DOHH2 (cell line): ENCODE measurements at regions not wholly inside any gene's neighbourhood (a gene's known extent, or its start where the extent isn't known, plus 50 kb on each side); places are given as distances from the start of the nearest gene placed in this dataset.

ENCODE experiments used
- H3F3A ChIP-seq: fragments of 200-600 bp; sonication (generic), shearing (Covaris generic); 2 replicates; pipeline ENCODE4 v1.6.0; 2016; ENCODE audit warnings: antibody characterized with exemption, mild to moderate bottlenecking; ENCODE audit not compliant: control insufficient read depth, insufficient read depth
- H3K27ac ChIP-seq: fragments of 200-600 bp; sonication (generic); 2 replicates; pipeline ENCODE4 v1.5.1; 2014; ENCODE audit warnings: low read depth, mild to moderate bottlenecking, low read length, moderate library complexity
- H3K27me3 ChIP-seq: fragments of 200-600 bp; sonication (generic); 2 replicates; pipeline ENCODE4 v1.6.1; 2014; ENCODE audit warnings: mild to moderate bottlenecking, low read length, mixed read lengths; ENCODE audit not compliant: control insufficient read depth
- H3K36me3 ChIP-seq: fragments of 200-600 bp; sonication (generic); 2 replicates; pipeline ENCODE4 v1.6.1; 2014; ENCODE audit warnings: mild to moderate bottlenecking, low read length, moderate library complexity, mixed read lengths; ENCODE audit not compliant: control insufficient read depth
- H3K4me1 ChIP-seq: fragments of 200-600 bp; sonication (generic); 2 replicates; pipeline ENCODE4 v1.6.1; 2014; ENCODE audit warnings: mild to moderate bottlenecking, low read length, mixed read lengths; ENCODE audit not compliant: control insufficient read depth
- H3K4me2 ChIP-seq: fragments of 200-600 bp; sonication (generic); 2 replicates; pipeline ENCODE4 v1.6.0; 2014; ENCODE audit warnings: mild to moderate bottlenecking, low read length, moderate library complexity
- H3K4me3 ChIP-seq: fragments of 200-600 bp; sonication (generic); 2 replicates; pipeline ENCODE4 v1.5.1; 2014; ENCODE audit warnings: mild to moderate bottlenecking, low read length, mixed read lengths
- H3K79me2 ChIP-seq: fragments of 200-600 bp; sonication (generic); 2 replicates; pipeline ENCODE4 v1.6.1; 2014; ENCODE audit warnings: mild to moderate bottlenecking, low read length, mixed read lengths; ENCODE audit not compliant: control insufficient read depth
- H3K9me2 ChIP-seq: fragments of 200-600 bp; sonication (generic); replicated peaks from 2 replicates; pipeline ENCODE4 v1.6.1; 2014; ENCODE audit warnings: mild to moderate bottlenecking, low read length, mixed read lengths; ENCODE audit not compliant: control insufficient read depth
- H3K9me3 ChIP-seq: fragments of 200-600 bp; sonication (generic); 2 replicates; pipeline ENCODE4 v1.6.1; 2014; ENCODE audit warnings: antibody characterized with exemption, low read length, mixed read lengths; ENCODE audit not compliant: control insufficient read depth, insufficient read depth
- H4K20me1 ChIP-seq: fragments of 200-600 bp; sonication (generic); 2 replicates; pipeline ENCODE4 v1.6.0; 2014; ENCODE audit warnings: low read depth, mild to moderate bottlenecking, antibody characterized with exemption, low read length, moderate library complexity; ENCODE audit not compliant: control insufficient read depth, insufficient read depth
- EZH2phosphoT487 ChIP-seq: fragments of 200-600 bp; sonication (generic); IDR thresholded peaks from 2 replicates; pipeline ENCODE4 v1.6.1; 2017; ENCODE audit warnings: borderline replicate concordance, mild to moderate bottlenecking, antibody characterized with exemption, low read length, moderate library complexity, mixed read lengths
- TF ChIP-seq, protein P1 (sequence below): fragments of 200-600 bp; sonication (generic); IDR thresholded peaks from one replicate; pipeline ENCODE4 v1.5.1; 2014; ENCODE audit warnings: antibody characterized with exemption, mild to moderate bottlenecking, low read depth, low read length; ENCODE audit not compliant: poor library complexity, severe bottlenecking

GRCh38 chr4:59535541-59535940 is 1664.6 kb upstream of the ADGRL3 start:
- no peaks in the 10 kb centered on the region for H3F3A ChIP-seq

DNA sequence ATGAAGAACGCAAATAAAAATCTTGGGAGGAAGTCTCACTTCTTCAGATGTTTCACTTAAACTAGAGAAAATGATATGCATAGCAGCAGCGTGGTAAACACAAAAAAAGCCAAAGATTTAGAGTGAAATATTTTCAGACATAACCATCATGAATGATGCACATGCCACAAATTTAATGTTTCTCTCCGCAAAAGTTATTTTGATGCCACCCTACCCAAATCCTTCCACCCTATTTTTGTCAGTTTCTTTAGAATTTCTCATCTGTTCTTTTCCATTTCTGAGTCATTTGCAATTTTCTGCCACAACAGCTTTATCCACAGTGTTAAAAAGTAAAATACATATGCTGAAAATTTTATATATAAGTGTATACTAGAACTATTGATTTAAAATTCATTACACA is 1663.7 kb upstream of the ADGRL3 start:
- no peaks in the 10 kb centered on the region for H3K4me1 ChIP-seq
- no peaks in the 10 kb centered on the region for H3K79me2 ChIP-seq
- no peak overlapping the region for H3K4me3 ChIP-seq
- H3K9me3 ChIP-seq, result no peaks in the 10 kb centered on the region
- no peaks in the 10 kb centered on the region for H4K20me1 ChIP-seq
- H3F3A ChIP-seq, result no peaks in the 10 kb centered on the region
- no peak overlapping the region for H3K4me2 ChIP-seq
- no peaks in the 10 kb centered on the region for H3K27me3 ChIP-seq
- no peak overlapping the region for H3K27ac ChIP-seq
- TF ChIP-seq, protein P1, sequence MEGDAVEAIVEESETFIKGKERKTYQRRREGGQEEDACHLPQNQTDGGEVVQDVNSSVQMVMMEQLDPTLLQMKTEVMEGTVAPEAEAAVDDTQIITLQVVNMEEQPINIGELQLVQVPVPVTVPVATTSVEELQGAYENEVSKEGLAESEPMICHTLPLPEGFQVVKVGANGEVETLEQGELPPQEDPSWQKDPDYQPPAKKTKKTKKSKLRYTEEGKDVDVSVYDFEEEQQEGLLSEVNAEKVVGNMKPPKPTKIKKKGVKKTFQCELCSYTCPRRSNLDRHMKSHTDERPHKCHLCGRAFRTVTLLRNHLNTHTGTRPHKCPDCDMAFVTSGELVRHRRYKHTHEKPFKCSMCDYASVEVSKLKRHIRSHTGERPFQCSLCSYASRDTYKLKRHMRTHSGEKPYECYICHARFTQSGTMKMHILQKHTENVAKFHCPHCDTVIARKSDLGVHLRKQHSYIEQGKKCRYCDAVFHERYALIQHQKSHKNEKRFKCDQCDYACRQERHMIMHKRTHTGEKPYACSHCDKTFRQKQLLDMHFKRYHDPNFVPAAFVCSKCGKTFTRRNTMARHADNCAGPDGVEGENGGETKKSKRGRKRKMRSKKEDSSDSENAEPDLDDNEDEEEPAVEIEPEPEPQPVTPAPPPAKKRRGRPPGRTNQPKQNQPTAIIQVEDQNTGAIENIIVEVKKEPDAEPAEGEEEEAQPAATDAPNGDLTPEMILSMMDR, result no peak
- TF ChIP-seq EZH2phosphoT487, result no peak
- no peaks in the 10 kb centered on the region for H3K9me2 ChIP-seq
- no peaks in the 10 kb centered on the region for H3K36me3 ChIP-seq

More at GRCh38 chr4:59535541-59535940, 1664.6 kb upstream of the ADGRL3 start:
- Histone ChIP-seq H3K4me1 (no peaks in the 10 kb centered on the region), H4K20me1 (no peaks in the 10 kb centered on the region), H3K27ac (no peak overlapping the region), H3K9me2 (no peaks in the 10 kb centered on the region), H3K4me2 (no peak overlapping the region), H3K79me2 (no peaks in the 10 kb centered on the region), H3K4me3 (no peak overlapping the region), H3K27me3 (no peaks in the 10 kb centered on the region), H3K36me3 (no peaks in the 10 kb centered on the region), H3K9me3 (no peaks in the 10 kb centered on the region)
- TF ChIP-seq, protein P1, result no peak
- TF ChIP-seq EZH2phosphoT487, result no peak

DNA sequence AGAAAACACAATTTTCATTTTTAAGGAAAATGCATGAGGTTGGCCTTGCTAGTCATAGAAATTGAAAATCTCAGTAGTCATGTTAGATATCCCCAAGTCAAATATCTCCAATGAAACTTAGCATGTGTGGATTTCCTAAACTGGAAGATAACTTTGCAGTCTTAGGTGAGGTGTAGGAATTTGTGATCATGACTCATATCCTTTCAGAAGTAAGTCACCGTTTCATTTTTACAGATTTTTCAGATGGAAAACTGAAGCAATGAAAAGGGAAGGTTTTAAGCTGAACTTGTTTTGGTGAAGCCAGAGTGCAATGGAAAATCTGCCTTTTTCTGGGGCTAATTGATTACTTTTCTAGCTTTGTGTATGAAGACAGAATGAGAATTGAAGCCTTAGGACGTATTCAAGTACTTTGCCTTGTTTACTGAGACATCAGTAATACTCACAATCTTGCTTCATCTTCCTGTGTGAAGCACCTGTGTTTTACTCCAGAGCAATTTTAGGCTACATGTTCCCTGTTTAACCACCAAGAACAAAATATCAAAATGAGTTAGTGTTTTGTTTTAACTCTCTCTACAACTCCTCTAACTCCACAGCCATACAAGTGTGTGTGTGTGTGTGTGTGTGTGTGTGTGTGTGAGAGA is 1662.8 kb upstream of the ADGRL3 start:
- Histone ChIP-seq H3F3A (no peaks in the 10 kb centered on the region), H3K4me1 (no peaks in the 10 kb centered on the region), H3K9me3 (no peaks in the 10 kb centered on the region), H4K20me1 (no peaks in the 10 kb centered on the region), H3K4me2 (no peak overlapping the region), H3K79me2 (no peaks in the 10 kb centered on the region), H3K27ac (no peak overlapping the region), H3K4me3 (no peak overlapping the region), H3K36me3 (no peaks in the 10 kb centered on the region), H3K27me3 (no peaks in the 10 kb centered on the region), H3K9me2 (no peaks in the 10 kb centered on the region)
- no peak for TF ChIP-seq EZH2phosphoT487
- TF ChIP-seq, protein P1, result no peak
